Right lobe of liver (tissue), 6 donors: ENCODE measurements at regions not wholly inside any gene's neighbourhood (a gene's known extent, or its start where the extent isn't known, plus 50 kb on each side); places are given as distances from the start of the nearest gene placed in this dataset.

ENCODE experiments used
- ATAC-seq, 4 donors: fragments of 200-7000 bp; cut with Tn5 transposase; one replicate each; pipeline ENCODE4 v1.9.1; 2020; ENCODE audit warnings: mild to moderate bottlenecking in 4 of 4, moderate library complexity in 4 of 4
- DNase-seq, 3 donors: peaks; one replicate each; pipeline ENCODE4 v3.0.0-alpha.2; 2020
- H3K27ac ChIP-seq, 3 donors: fragments of 200-600 bp; one replicate each; pipeline ENCODE4 v1.8.0; 2022
- H3K27me3 ChIP-seq, 2 donors: fragments of 200-600 bp; one replicate each; pipeline ENCODE4 v1.8.0; 2022
- H3K36me3 ChIP-seq, 4 donors: fragments of 200-600 bp; sonication (generic) in 1 of 4; one replicate each; pipeline versions ENCODE4 v1.5.1 to v1.8.0; 2017 to 2022; ENCODE audit warnings: control low read depth in 1 of 4
- H3K4me1 ChIP-seq, 4 donors: fragments of 200-600 bp; sonication (generic) in 1 of 4; one replicate each; pipeline versions ENCODE4 v1.5.1 to v1.8.0; 2017 to 2022; ENCODE audit warnings: control low read depth in 1 of 4
- H3K4me3 ChIP-seq, 3 donors: fragments of 200-600 bp; one replicate each; pipeline ENCODE4 v1.8.0; 2022
- H3K9me3 ChIP-seq, 4 donors: fragments of 200-600 bp; sonication (generic) in 1 of 4; one replicate each; pipeline versions ENCODE4 v1.5.1 to v1.8.0; 2017 to 2022; ENCODE audit warnings: control low read depth in 1 of 4
- CTCF ChIP-seq, 4 donors: fragments of 200-600 bp in 3 of 4; fragments of 450-650 bp in 1 of 4; IDR thresholded peaks; one replicate each; pipeline versions ENCODE4 v1.5.1 to v1.8.0; 2016 to 2022; ENCODE audit warnings: antibody characterized with exemption in 4 of 4, mild to moderate bottlenecking in 2 of 4
- POLR2A ChIP-seq: fragments of 450-650 bp; IDR thresholded peaks from one replicate; pipeline ENCODE4 v1.6.1; 2017; ENCODE audit warnings: antibody characterized with exemption, mild to moderate bottlenecking
- WGBS: methylation state at CpG from one replicate; pipeline ENCODE4 v1.1.6; 2018; ENCODE audit warnings: low coverage, low lambda C conversion rate; ENCODE audit not compliant: insufficient coverage; ENCODE audit errors: missing lambda C conversion rate; 5-methylcytosine and 5-hydroxymethylcytosine counted together
- intact Hi-C, 2 donors: fragments of 100-400 bp; cut with DNase I; formaldehyde crosslinking; loops; one replicate each; pipeline versions ENCODE4 v1.11.2 to v1.14.1; 2022
- donor health status: DM: no; HTN: yes; CAD: no.
- donor health status: DM: no; HTN: no; CAD: no.
- donor health status: DM: no; HTN: no; CAD: no.
- donor health status: DM: no; HTN: yes; CAD: no.
- donor health status: DM: no; HTN: yes; CAD: no.

- Histone ChIP-seq H3K4me1 (no peaks in the 10 kb centered on the region), H3K27ac (no peak overlapping the region), H3K9me3 (no peaks in the 10 kb centered on the region), H3K4me3 (no peak overlapping the region), H3K36me3 (no peaks in the 10 kb centered on the region), H3K27me3 (no peaks in the 10 kb centered on the region)
- TF ChIP-seq CTCF (IDR thresholded peaks at IDR 0.05) (no peak), POLR2A (no peak)
- 70% methylated on average over 5 of the region's 8 CpGs for WGBS
- DNase-seq (no peak), ATAC-seq (no peak)
- intact Hi-C loops, result no loop called here
Observed at GRCh38 chr3:66609660-66610561, 109.1 kb upstream of the LRIG1 start.

- no peak for ATAC-seq
- DNase-seq, result no peak
- H3K27ac ChIP-seq, result no peak overlapping the region
- no peaks in the 10 kb centered on the region for H3K4me1 ChIP-seq
- no peaks in the 10 kb centered on the region for H3K36me3 ChIP-seq
- H3K4me3 ChIP-seq, result no peak overlapping the region
- WGBS, result 93% methylated on average over 5 of the region's 5 CpGs
- H3K9me3 ChIP-seq, result no peaks in the 10 kb centered on the region
- TF ChIP-seq CTCF (IDR thresholded peaks at IDR 0.05) (no peak), POLR2A (no peak)
- H3K27me3 ChIP-seq, result no peaks in the 10 kb centered on the region
- intact Hi-C loops, result no loop called here
Observed at GRCh38 chr3:66610562-66610909, 109.7 kb upstream of the LRIG1 start.

GRCh38 chr3:66615643-66616301 is 115.0 kb upstream of the LRIG1 start:
- Histone ChIP-seq H3K27me3 (no peaks in the 10 kb centered on the region), H3K9me3 (no peaks in the 10 kb centered on the region), H3K4me1 (no peaks in the 10 kb centered on the region), H3K36me3 (no peaks in the 10 kb centered on the region), H3K4me3 (no peak overlapping the region), H3K27ac (no peak overlapping the region)
- TF ChIP-seq CTCF (IDR thresholded peaks at IDR 0.05) (no peak), POLR2A (no peak)
- intact Hi-C loops, result no loop called here
- 69% methylated on average over 3 of the region's 5 CpGs for WGBS
- ATAC-seq, result no peak
- no peak for DNase-seq

- 78% methylated on average over 2 of the region's 2 CpGs for WGBS
- intact Hi-C loops, result no loop called here
Observed at GRCh38 chr3:66617351-66617750, 116.5 kb upstream of the LRIG1 start.

More at GRCh38 chr3:66617351-66617750, 116.5 kb upstream of the LRIG1 start:
- H3K9me3 ChIP-seq, result no peaks in the 10 kb centered on the region
- ATAC-seq (no peak), DNase-seq (no peak)
- H3K4me1 ChIP-seq, result no peaks in the 10 kb centered on the region
- TF ChIP-seq CTCF (IDR thresholded peaks at IDR 0.05), result no peak
- no peak for TF ChIP-seq POLR2A
- no peak overlapping the region for H3K27ac ChIP-seq
- H3K36me3 ChIP-seq, result no peaks in the 10 kb centered on the region
- H3K27me3 ChIP-seq, result no peaks in the 10 kb centered on the region
- H3K4me3 ChIP-seq, result no peak overlapping the region
